Epithelial cell of proximal tubule (primary cell): ENCODE measurements at regions not wholly inside any gene's neighbourhood (a gene's known extent, or its start where the extent isn't known, plus 50 kb on each side); places are given as distances from the start of the nearest gene placed in this dataset.

Experiments used
- DNase-seq: peaks from one replicate; pipeline ENCODE4 v3.0.0-alpha.2; 2011; ENCODE audit warnings: low read depth
- H3K4me3 ChIP-seq: 2 replicates; pipeline ENCODE4 v1.5.1; 2011; ENCODE audit warnings: low read depth, mild to moderate bottlenecking, low read length
- TF ChIP-seq, protein P1 (sequence below): conservative IDR thresholded peaks from 2 replicates; pipeline ENCODE4 v1.5.1; 2012; ENCODE audit warnings: low read depth, mild to moderate bottlenecking, low read length

DNA sequence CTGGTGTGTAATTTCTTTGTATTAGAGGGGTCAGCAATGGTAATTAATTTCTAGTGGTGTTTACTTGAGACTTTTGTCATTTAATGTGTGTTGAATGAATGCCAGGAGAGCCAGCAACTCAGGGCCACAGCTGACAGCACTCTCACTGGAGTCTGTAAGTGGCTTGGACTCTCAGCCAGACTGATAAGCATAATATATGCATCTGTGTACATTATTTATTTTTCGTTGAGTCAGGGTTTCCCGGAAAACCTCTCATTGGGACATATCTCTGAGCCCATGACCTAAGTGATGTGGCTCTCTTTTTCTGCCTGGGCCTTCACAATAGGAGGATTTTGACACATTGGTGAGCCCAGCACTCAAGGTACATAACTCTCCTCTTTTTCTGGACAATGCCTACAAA lies 1007.8 kb upstream of the TSPY4 start:
- TF ChIP-seq, protein P1, sequence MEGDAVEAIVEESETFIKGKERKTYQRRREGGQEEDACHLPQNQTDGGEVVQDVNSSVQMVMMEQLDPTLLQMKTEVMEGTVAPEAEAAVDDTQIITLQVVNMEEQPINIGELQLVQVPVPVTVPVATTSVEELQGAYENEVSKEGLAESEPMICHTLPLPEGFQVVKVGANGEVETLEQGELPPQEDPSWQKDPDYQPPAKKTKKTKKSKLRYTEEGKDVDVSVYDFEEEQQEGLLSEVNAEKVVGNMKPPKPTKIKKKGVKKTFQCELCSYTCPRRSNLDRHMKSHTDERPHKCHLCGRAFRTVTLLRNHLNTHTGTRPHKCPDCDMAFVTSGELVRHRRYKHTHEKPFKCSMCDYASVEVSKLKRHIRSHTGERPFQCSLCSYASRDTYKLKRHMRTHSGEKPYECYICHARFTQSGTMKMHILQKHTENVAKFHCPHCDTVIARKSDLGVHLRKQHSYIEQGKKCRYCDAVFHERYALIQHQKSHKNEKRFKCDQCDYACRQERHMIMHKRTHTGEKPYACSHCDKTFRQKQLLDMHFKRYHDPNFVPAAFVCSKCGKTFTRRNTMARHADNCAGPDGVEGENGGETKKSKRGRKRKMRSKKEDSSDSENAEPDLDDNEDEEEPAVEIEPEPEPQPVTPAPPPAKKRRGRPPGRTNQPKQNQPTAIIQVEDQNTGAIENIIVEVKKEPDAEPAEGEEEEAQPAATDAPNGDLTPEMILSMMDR = no peak
- H3K4me3 ChIP-seq = no peak overlapping the region
- no peak for DNase-seq

DNA sequence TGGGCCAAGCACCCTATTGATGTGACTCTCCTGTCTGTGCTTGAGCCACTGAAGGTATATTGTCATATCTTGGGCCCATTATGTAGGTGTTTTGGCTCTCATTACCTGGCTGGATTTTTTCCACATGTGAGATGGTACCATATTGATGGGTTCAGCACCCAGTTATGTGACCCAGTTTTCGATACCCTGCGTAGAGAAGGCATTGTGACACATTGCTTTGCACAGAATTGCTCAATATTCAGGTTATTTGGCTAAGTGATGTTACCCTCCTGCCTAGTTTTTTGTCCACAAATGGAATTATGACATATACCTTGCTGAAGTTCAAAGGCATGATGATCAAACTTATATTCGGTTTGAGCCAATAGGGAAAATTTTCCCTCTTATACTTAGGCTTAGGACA lies 1007.3 kb upstream of the TSPY4 start:
- H3K4me3 ChIP-seq = no peak overlapping the region
- TF ChIP-seq, protein P1 = no peak
- DNase-seq = no peak

DNA sequence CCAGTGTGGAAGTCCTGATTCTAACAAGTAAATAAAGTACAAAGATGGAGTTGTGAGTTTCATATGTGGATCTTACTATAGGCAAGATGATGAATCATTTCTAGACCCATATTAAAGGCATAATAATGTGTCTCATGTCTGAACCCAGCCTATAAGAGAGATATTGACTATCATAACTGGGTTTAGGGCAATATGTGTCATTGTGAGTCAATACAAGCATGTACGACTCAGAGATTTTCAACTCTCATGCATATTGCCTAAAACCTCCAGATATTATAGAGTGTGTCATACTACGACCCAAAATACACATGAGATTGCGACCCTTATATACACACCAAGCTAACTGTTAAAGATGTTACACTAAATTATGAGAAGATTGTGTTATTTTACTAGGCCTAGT lies 1003.9 kb upstream of the TSPY4 start:
- TF ChIP-seq, protein P1 = no peak
- H3K4me3 ChIP-seq = no peak overlapping the region
- no peak for DNase-seq

DNA sequence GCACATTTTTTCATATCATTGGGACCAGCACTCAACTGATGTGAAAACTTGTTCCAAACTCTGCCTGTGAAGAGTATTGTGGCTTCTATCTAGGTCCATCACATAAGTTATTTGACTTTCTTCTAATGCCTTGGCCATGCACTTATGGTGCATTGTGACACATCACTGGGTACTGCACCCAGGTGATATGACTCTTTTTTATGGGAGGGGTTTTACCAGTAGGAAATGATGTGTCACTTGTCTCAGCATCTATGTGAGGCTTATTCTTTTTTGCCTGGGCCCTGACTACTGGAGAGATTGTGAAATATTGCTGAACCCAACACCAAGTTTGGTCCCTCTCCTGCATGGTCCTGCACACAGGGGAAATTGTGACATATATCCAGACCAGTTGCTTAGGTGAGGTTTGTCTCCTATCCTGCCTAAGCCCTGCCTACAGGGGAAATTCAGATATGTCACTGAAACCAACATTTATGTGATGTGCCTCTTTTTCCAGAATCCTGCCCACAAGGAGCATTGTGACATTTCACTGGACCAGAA lies 1001.9 kb upstream of the TSPY4 start:
- no peak for DNase-seq
- TF ChIP-seq, protein P1 = no peak
- H3K4me3 ChIP-seq = no peak overlapping the region

DNA sequence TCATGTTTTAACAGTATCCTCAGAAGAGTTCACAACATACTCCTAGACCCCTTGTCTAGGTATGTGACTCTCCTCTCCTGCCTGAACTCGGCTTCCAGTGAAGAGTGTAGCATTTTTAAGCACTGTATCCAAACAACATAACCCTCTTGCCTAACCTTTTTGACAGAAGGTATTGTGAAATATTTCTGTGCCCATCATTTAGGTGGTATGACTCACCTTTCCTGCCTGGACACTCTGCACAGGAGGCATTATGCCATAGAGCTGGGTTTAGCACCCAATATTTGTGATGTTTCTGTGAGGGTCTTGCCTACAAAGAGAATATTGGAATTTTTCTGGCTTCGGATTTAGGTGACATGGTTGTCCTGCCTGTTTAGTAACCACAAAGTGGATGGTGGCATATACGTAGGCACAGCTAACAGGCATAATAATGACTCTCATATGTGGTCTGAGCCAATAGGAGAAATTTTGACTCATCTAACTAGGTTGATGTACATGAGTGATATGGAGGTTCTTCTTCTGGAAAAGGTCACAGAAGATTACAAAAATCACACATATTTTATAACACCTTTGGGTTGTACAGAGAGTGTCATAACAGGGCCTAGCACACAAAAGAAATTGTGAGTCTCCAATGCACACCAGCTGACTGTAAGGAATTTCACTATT lies 1001.0 kb upstream of the TSPY4 start:
- no peak for DNase-seq
- no peak overlapping the region for H3K4me3 ChIP-seq
- TF ChIP-seq, protein P1 = no peak

DNA sequence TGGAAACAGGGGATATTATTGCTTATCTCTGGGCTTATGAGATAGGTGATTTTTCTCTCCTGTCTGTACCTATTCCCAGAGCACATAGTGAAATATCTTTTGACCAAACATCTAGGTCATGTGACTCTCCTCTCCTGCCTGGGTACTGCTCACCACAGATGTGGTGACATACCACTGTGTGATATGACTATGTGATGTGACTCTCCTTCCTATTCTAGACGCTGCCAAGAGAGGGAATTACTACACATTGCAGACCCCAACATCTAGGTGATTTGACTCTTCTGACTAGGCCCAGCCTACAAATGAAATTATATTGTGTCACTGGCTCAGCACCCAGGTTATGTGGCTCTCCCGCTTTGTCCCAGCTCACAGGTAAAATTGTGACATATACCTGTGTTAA lies 996.3 kb upstream of the TSPY4 start:
- no peak overlapping the region for H3K4me3 ChIP-seq
- TF ChIP-seq, protein P1 = no peak
- DNase-seq = no peak

DNA sequence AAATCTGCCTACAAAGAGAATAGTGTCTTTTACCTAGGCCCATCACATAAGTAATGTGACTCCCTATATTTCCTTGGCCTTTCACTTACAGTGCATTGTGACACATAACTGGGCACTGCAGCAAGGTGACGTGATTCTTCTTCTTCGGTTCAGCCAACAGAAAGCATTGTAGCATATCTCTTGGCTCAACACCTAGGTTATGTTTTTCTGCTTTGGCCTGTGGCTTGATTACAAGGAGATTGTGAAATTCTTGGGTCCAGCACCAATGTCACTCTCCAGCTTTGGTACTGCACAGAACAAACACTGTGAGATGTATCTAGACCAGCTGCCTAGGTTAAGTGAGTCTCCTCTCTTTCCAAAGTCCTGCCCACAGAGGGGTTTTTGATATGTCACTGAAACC lies 995.1 kb upstream of the TSPY4 start:
- TF ChIP-seq, protein P1 = no peak
- H3K4me3 ChIP-seq = no peak overlapping the region
- DNase-seq = no peak
